Left lung (tissue), 4 donors: ENCODE measurements at regions not wholly inside any gene's neighbourhood (a gene's known extent, or its start where the extent isn't known, plus 50 kb on each side); places are given as distances from the start of the nearest gene placed in this dataset.

Experiments used
- ATAC-seq: fragments of 200-7000 bp; cut with Tn5 transposase; one replicate; pipeline ENCODE4 v1.9.1; 2020; ENCODE audit warnings: moderate library complexity
- DNase-seq, 4 donors: peaks; one replicate each; pipeline ENCODE4 v3.0.0-alpha.2; 2013 to 2020
- H3K27ac ChIP-seq, 2 donors: fragments of 200-600 bp; sonication (generic) in 1 of 2; one replicate each; pipeline versions ENCODE4 v1.5.0 to v1.8.0; 2020 to 2021
- H3K27me3 ChIP-seq, 2 donors: fragments of 200-600 bp; sonication (generic) in 1 of 2; one replicate each; pipeline versions ENCODE4 v1.5.0 to v1.8.0; 2020 to 2021
- H3K36me3 ChIP-seq, 2 donors: fragments of 200-600 bp; sonication (generic) in 1 of 2; one replicate each; pipeline versions ENCODE4 v1.5.0 to v1.8.0; 2020 to 2021
- H3K4me1 ChIP-seq, 2 donors: fragments of 200-600 bp; one replicate each; pipeline ENCODE4 v1.8.0; 2021
- H3K4me3 ChIP-seq, 2 donors: fragments of 200-600 bp; sonication (generic) in 1 of 2; one replicate each; pipeline versions ENCODE4 v1.5.0 to v1.8.0; 2020 to 2021; ENCODE audit warnings: mild to moderate bottlenecking in 1 of 2
- H3K9me3 ChIP-seq, 2 donors: fragments of 200-600 bp; sonication (generic) in 1 of 2; one replicate each; pipeline versions ENCODE4 v1.5.0 to v1.8.0; 2020 to 2021
- intact Hi-C, 2 donors: fragments of 100-400 bp; cut with DNase I; formaldehyde crosslinking; loops; one replicate each; pipeline versions ENCODE4 v1.11.2 to v1.14.2; 2022
- TF ChIP-seq, protein P1 (sequence below), 2 donors: fragments of 200-600 bp; sonication (generic) in 1 of 2; IDR thresholded peaks; one replicate each; pipeline versions ENCODE4 v1.5.0 to v1.8.0; 2021; ENCODE audit warnings: antibody characterized with exemption in 2 of 2
- donor health status: DM: no; HTN: yes; CAD: no.
- donor health status: DM: no; HTN: no; CAD: no.

- intact Hi-C loops = no loop called here
- H3K36me3 ChIP-seq = no peaks in the 10 kb centered on the region
- H3K27ac ChIP-seq = no peak overlapping the region
- no peaks in the 10 kb centered on the region for H3K9me3 ChIP-seq
- no peak for DNase-seq
- no peaks in the 10 kb centered on the region for H3K27me3 ChIP-seq
- TF ChIP-seq, protein P1, sequence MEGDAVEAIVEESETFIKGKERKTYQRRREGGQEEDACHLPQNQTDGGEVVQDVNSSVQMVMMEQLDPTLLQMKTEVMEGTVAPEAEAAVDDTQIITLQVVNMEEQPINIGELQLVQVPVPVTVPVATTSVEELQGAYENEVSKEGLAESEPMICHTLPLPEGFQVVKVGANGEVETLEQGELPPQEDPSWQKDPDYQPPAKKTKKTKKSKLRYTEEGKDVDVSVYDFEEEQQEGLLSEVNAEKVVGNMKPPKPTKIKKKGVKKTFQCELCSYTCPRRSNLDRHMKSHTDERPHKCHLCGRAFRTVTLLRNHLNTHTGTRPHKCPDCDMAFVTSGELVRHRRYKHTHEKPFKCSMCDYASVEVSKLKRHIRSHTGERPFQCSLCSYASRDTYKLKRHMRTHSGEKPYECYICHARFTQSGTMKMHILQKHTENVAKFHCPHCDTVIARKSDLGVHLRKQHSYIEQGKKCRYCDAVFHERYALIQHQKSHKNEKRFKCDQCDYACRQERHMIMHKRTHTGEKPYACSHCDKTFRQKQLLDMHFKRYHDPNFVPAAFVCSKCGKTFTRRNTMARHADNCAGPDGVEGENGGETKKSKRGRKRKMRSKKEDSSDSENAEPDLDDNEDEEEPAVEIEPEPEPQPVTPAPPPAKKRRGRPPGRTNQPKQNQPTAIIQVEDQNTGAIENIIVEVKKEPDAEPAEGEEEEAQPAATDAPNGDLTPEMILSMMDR (IDR thresholded peaks at IDR 0.05) = no peak
- no peak overlapping the region for H3K4me3 ChIP-seq
- ATAC-seq = no peak
- H3K4me1 ChIP-seq = no peaks in the 10 kb centered on the region
Measured at GRCh38 chr3:162134571-162134970, 638.0 kb downstream of the OTOL1 start.

DNA sequence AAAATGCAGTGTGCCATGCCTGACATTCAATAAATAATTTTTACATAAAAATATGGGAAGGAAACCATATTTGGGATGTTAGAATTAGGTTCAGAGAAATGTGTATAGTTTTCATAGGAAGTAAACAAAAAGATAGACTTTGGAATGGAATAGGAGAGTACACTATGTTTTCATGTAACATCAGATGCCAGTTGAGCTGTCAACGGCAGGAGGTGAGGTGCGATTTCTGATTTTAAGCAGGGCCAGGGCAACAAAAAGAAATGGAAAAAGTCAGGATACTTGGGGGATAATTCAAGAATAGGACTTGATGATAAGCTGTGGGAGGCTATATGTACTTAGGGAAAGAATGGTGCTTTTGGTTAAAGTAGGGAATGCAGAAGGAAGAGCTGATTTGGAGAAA, 639.5 kb downstream of the OTOL1 start:
- intact Hi-C loops = no loop called here
- no peaks in the 10 kb centered on the region for H3K9me3 ChIP-seq
- ATAC-seq = no peak

DNA sequence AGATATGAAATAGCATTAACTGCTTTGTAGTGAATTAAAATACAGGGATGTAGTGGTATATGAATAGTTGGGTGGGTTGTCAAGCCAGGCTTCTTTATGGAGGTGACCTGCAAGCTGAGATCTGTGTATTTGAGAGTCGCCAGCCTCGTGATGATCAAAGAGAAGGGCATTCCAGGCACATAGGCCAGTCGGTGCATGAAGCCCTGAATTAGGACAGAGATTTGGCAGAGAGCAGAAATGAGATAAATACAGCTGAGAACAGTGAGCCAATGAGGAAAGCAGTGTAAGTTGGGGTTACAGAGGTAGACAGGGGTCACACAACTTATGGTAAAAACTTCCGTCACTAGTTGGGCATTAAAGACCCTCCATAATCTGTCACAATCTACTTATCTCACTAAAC, 641.9 kb downstream of the OTOL1 start:
- DNase-seq = no peak
- Histone ChIP-seq H3K27ac (no peak overlapping the region), H3K27me3 (no peaks in the 10 kb centered on the region), H3K9me3 (no peaks in the 10 kb centered on the region), H3K4me1 (no peaks in the 10 kb centered on the region), H3K36me3 (no peaks in the 10 kb centered on the region), H3K4me3 (no peak overlapping the region)
- intact Hi-C loops = no loop called here
- no peak for ATAC-seq
- TF ChIP-seq, protein P1 (IDR thresholded peaks at IDR 0.05) = no peak

More for the DNA sequence above, 639.5 kb downstream of the OTOL1 start:
- no peak overlapping the region for H3K4me3 ChIP-seq
- TF ChIP-seq, protein P1 (IDR thresholded peaks at IDR 0.05) = no peak
- H3K27me3 ChIP-seq = no peaks in the 10 kb centered on the region
- no peak for DNase-seq
- no peaks in the 10 kb centered on the region for H3K4me1 ChIP-seq
- no peak overlapping the region for H3K27ac ChIP-seq
- H3K36me3 ChIP-seq = no peaks in the 10 kb centered on the region

DNA sequence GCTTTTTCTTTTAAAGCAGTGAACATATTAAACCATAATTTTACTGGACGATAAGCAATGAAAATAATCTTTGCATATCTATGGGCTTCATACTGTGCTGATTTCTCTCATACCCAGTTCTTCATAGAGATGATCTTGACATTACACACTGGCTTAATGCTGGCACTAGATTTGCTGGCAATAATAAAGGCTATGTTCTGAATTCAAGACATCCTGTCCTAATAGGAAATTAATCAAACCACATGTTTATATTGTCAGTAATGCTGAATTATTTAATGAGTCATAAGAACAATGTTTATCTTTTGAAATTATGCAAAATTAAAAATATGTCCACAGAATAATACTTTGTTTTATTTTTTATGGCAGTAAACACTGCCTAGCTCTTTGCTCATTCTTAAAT, 643.2 kb downstream of the OTOL1 start:
- no peak overlapping the region for H3K4me3 ChIP-seq
- intact Hi-C loops = no loop called here
- H3K9me3 ChIP-seq = no peaks in the 10 kb centered on the region
- no peaks in the 10 kb centered on the region for H3K36me3 ChIP-seq
- TF ChIP-seq, protein P1 (IDR thresholded peaks at IDR 0.05) = no peak
- ATAC-seq (no peak), DNase-seq (no peak)
- no peaks in the 10 kb centered on the region for H3K27me3 ChIP-seq
- H3K27ac ChIP-seq = no peak overlapping the region
- no peaks in the 10 kb centered on the region for H3K4me1 ChIP-seq

DNA sequence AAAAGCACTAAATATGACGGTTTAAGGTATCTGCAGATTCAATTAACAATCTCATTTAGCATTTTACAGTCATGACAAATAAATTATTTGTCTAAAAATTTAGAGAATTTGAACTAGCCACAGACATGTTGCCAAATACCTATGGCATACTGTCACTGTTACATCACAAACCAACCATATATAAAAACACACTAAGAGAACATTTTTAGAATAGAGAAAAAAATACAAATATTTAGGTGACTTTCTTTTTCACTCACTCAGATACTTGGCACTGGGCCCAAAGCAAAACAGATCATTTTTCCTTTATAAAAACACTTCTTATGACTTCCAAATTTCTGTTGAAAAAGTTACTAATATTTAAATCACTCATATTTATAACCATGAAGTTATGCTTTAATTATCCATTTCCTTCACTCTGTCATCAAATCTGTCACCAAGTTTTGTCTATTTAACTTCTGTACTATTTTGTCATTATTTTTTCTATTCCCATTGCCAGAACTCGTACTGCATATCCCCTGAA, 644.7 kb downstream of the OTOL1 start:
- DNase-seq (no peak), ATAC-seq (no peak)
- Histone ChIP-seq H3K27me3 (no peaks in the 10 kb centered on the region), H3K36me3 (no peaks in the 10 kb centered on the region), H3K4me1 (no peaks in the 10 kb centered on the region), H3K27ac (no peak overlapping the region), H3K4me3 (no peak overlapping the region), H3K9me3 (no peaks in the 10 kb centered on the region)
- TF ChIP-seq, protein P1 (IDR thresholded peaks at IDR 0.05) = no peak
- intact Hi-C loops = no loop called here
